ENCODE measurements at regions not wholly inside any gene's neighbourhood (a gene's known extent, or its start where the extent isn't known, plus 50 kb on each side); places are given as distances from the start of the nearest gene placed in this dataset.
"Not testable (repeated sequence)": the region's sequence is repeated elsewhere in the genome, so short reads cannot be mapped to it uniquely, and the experiment has no call there.

GRCh38 chr15:44817797-44818196 is 81.5 kb downstream of the TRIM69 start:
- DNase-seq (ENCODE audit: low spot score); H3K27me3 ChIP-seq; H3K36me3 ChIP-seq; H3K4me3 ChIP-seq; H3K9me3 ChIP-seq; H3K27ac ChIP-seq: not testable (repeated sequence)
- peaks cover 0 to 14% of the 10 kb centered on the region in 2 donors for H3K4me1 ChIP-seq

GRCh38 chr15:44819331-44819987 is 83.1 kb downstream of the TRIM69 start:
- not testable (repeated sequence) for H3K27me3 ChIP-seq; H3K9me3 ChIP-seq; DNase-seq (ENCODE audit: low spot score); H3K36me3 ChIP-seq; H3K4me3 ChIP-seq
- Histone ChIP-seq H3K4me1 (peaks cover 0 to 14% of the 10 kb centered on the region in 2 donors), H3K27ac (peak overlapping the region; percentile 53 to 55)

- DNase-seq (ENCODE audit: low spot score); H3K9me3 ChIP-seq; H3K27me3 ChIP-seq; H3K36me3 ChIP-seq; H3K4me3 ChIP-seq: not testable (repeated sequence)
- Histone ChIP-seq H3K27ac (peak overlapping the region in 1 of 2 donors; percentile 10), H3K4me1 (peaks cover 0 to 14% of the 10 kb centered on the region in 2 donors)
These were observed 84.2 kb downstream of the TRIM69 start for GRCh38 chr15:44820535-44820934.

- not testable (repeated sequence) for H3K27ac ChIP-seq; H3K36me3 ChIP-seq; H3K9me3 ChIP-seq; H3K27me3 ChIP-seq; DNase-seq (ENCODE audit: low spot score); H3K4me3 ChIP-seq
- H3K4me1 ChIP-seq: peaks cover 0 to 14% of the 10 kb centered on the region in 2 donors
These were observed 84.6 kb downstream of the TRIM69 start for GRCh38 chr15:44820967-44821366.

- DNase-seq (ENCODE audit: low spot score); H3K4me3 ChIP-seq; H3K27me3 ChIP-seq; H3K36me3 ChIP-seq; H3K4me1 ChIP-seq; H3K9me3 ChIP-seq; H3K27ac ChIP-seq: not testable (repeated sequence)
These were observed 88.2 kb downstream of the TRIM69 start for GRCh38 chr15:44824277-44825145.

- H3K36me3 ChIP-seq; H3K9me3 ChIP-seq; H3K27me3 ChIP-seq; H3K27ac ChIP-seq; DNase-seq (ENCODE audit: low spot score); H3K4me3 ChIP-seq; H3K4me1 ChIP-seq: not testable (repeated sequence)
These were observed 90.3 kb downstream of the TRIM69 start for GRCh38 chr15:44826583-44826982.

- H3K27me3 ChIP-seq; H3K4me1 ChIP-seq; H3K4me3 ChIP-seq; H3K9me3 ChIP-seq; DNase-seq (ENCODE audit: low spot score); H3K36me3 ChIP-seq; H3K27ac ChIP-seq: not testable (repeated sequence)
These were observed 92.0 kb downstream of the TRIM69 start for GRCh38 chr15:44828229-44828914.

- not testable (repeated sequence) for H3K36me3 ChIP-seq; H3K4me3 ChIP-seq; H3K4me1 ChIP-seq; H3K9me3 ChIP-seq; H3K27me3 ChIP-seq; DNase-seq (ENCODE audit: low spot score); H3K27ac ChIP-seq
These were observed 92.8 kb downstream of the TRIM69 start for GRCh38 chr15:44829150-44829549.

GRCh38 chr15:44830692-44831408 is 94.5 kb downstream of the TRIM69 start:
- not testable (repeated sequence) for H3K27ac ChIP-seq; H3K9me3 ChIP-seq; H3K4me3 ChIP-seq; H3K4me1 ChIP-seq; H3K27me3 ChIP-seq; H3K36me3 ChIP-seq; DNase-seq (ENCODE audit: low spot score)

- not testable (repeated sequence) for H3K4me3 ChIP-seq; H3K9me3 ChIP-seq; H3K27ac ChIP-seq; H3K36me3 ChIP-seq; H3K4me1 ChIP-seq; DNase-seq (ENCODE audit: low spot score); H3K27me3 ChIP-seq
These were observed 95.0 kb downstream of the TRIM69 start for GRCh38 chr15:44831409-44831741.

- DNase-seq (ENCODE audit: low spot score); H3K4me1 ChIP-seq; H3K36me3 ChIP-seq; H3K27ac ChIP-seq; H3K4me3 ChIP-seq; H3K27me3 ChIP-seq; H3K9me3 ChIP-seq: not testable (repeated sequence)
These were observed 95.8 kb downstream of the TRIM69 start for GRCh38 chr15:44832133-44832532.

GRCh38 chr15:44833081-44833480 is 96.8 kb downstream of the TRIM69 start:
- not testable (repeated sequence) for H3K4me1 ChIP-seq; H3K27me3 ChIP-seq; H3K36me3 ChIP-seq; DNase-seq (ENCODE audit: low spot score); H3K4me3 ChIP-seq; H3K27ac ChIP-seq; H3K9me3 ChIP-seq

GRCh38 chr15:44833761-44834160 is 97.4 kb downstream of the TRIM69 start:
- H3K4me3 ChIP-seq; H3K27me3 ChIP-seq; H3K9me3 ChIP-seq; H3K4me1 ChIP-seq; H3K36me3 ChIP-seq; DNase-seq (ENCODE audit: low spot score); H3K27ac ChIP-seq: not testable (repeated sequence)

GRCh38 chr15:44835082-44835481 is 98.8 kb downstream of the TRIM69 start:
- not testable (repeated sequence) for H3K9me3 ChIP-seq; H3K4me1 ChIP-seq; H3K4me3 ChIP-seq; H3K36me3 ChIP-seq; DNase-seq (ENCODE audit: low spot score); H3K27ac ChIP-seq; H3K27me3 ChIP-seq
